Tibial nerve (tissue), 4 donors: ENCODE measurements at regions not wholly inside any gene's neighbourhood (a gene's known extent, or its start where the extent isn't known, plus 50 kb on each side); places are given as distances from the start of the nearest gene placed in this dataset.

Experiments
- CTCF ChIP-seq, 5 experiments: fragments of 200-600 bp in 3 of 5; fragments of 450-650 bp in 2 of 5; sonication (generic) in 3 of 5; IDR thresholded peaks; one replicate each; pipeline ENCODE4 v1.5.1; 2016 to 2019; ENCODE audit warnings: antibody characterized with exemption in 5 of 5, mild to moderate bottlenecking in 3 of 5, moderate library complexity in 2 of 5
- EP300 ChIP-seq, 2 donors: sonication (generic); formaldehyde crosslinking; IDR thresholded peaks; one replicate each; pipeline ENCODE4 v1.6.1; 2017; ENCODE audit warnings: antibody characterized with exemption in 2 of 2, mild to moderate bottlenecking in 1 of 2
- POLR2A ChIP-seq, 2 donors: fragments of 450-650 bp; IDR thresholded peaks; one replicate each; pipeline ENCODE4 v1.6.1; 2017; ENCODE audit warnings: antibody characterized with exemption in 2 of 2, mild to moderate bottlenecking in 2 of 2, moderate library complexity in 2 of 2

- TF ChIP-seq CTCF (IDR thresholded peaks at IDR 0.05) (no peak), POLR2A (IDR thresholded peaks at IDR 0.05) (no peak), EP300 (IDR thresholded peaks at IDR 0.05) (no peak)
Observed at GRCh38 chr3:103089758-103090157, 654.9 kb downstream of the ZPLD1 start.
